ENCODE measurements at regions not wholly inside any gene's neighbourhood (a gene's known extent, or its start where the extent isn't known, plus 50 kb on each side); places are given as distances from the start of the nearest gene placed in this dataset.

DNA sequence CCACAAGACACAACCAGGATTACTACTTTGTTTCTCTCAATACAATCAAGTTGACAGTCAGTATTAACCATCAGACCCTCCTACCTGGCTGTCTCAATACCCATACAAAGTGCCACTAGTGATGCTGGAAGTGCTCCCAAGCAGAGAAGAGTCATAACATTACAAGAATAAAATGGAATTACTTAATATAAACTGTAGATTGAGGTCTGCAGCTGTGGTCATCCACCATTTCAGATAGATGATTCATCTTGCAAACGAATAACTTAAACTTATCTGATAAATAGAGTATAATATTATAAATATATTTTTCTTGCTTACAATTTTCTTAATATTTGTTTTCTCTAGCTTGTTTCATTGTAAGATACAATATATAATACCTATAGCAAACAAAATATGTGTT lies 1034.2 kb upstream of the PCDH10 start:
- intact Hi-C loops (cut with micrococcal nuclease; ENCODE audit: unreplicated experiment) (no loop called here), in situ Hi-C loops (cut with HindIII; ENCODE audit: extremely low pct_ligation_motif_present, low pct_unique_long_range_greater_than_20kb) (no loop called here)
- TF ChIP-seq SMAD1 (CRISPR knock-in tag; IDR thresholded peaks at IDR 0.05; ENCODE audit: borderline replicate concordance, low read depth) (no peak), RAD51 (IDR thresholded peaks at IDR 0.05; ENCODE audit: borderline replicate concordance) (no peak), PCBP2 (optimal IDR thresholded peaks at IDR 0.05; ENCODE audit: low read depth, low read length, poor library complexity, severe bottlenecking) (no peak), ZSCAN22 (CRISPR knock-in tag; IDR thresholded peaks at IDR 0.05) (no peak), PHF21A (CRISPR knock-in tag; IDR thresholded peaks at IDR 0.05) (no peak), U2AF1 (optimal IDR thresholded peaks at IDR 0.05; ENCODE audit: low read depth, low read length) (no peak), HNF4G (IDR thresholded peaks at IDR 0.05; ENCODE audit: borderline replicate concordance, low read depth, low read length) (no peak), HNF4G (CRISPR knock-in tag; IDR thresholded peaks at IDR 0.05; ENCODE audit: borderline replicate concordance, low read depth) (no peak), HOXA9 (CRISPR knock-in tag; IDR thresholded peaks at IDR 0.05; ENCODE audit: borderline replicate concordance) (no peak), ZBTB3 (CRISPR knock-in tag; IDR thresholded peaks at IDR 0.05; ENCODE audit: borderline replicate concordance, low read depth) (no peak), TSC22D2 (CRISPR knock-in tag; IDR thresholded peaks at IDR 0.05; ENCODE audit: borderline replicate concordance) (no peak), SPEN (CRISPR knock-in tag; IDR thresholded peaks at IDR 0.05; ENCODE audit: low read depth) (no peak)
- TF ChIP-seq, protein P1, sequence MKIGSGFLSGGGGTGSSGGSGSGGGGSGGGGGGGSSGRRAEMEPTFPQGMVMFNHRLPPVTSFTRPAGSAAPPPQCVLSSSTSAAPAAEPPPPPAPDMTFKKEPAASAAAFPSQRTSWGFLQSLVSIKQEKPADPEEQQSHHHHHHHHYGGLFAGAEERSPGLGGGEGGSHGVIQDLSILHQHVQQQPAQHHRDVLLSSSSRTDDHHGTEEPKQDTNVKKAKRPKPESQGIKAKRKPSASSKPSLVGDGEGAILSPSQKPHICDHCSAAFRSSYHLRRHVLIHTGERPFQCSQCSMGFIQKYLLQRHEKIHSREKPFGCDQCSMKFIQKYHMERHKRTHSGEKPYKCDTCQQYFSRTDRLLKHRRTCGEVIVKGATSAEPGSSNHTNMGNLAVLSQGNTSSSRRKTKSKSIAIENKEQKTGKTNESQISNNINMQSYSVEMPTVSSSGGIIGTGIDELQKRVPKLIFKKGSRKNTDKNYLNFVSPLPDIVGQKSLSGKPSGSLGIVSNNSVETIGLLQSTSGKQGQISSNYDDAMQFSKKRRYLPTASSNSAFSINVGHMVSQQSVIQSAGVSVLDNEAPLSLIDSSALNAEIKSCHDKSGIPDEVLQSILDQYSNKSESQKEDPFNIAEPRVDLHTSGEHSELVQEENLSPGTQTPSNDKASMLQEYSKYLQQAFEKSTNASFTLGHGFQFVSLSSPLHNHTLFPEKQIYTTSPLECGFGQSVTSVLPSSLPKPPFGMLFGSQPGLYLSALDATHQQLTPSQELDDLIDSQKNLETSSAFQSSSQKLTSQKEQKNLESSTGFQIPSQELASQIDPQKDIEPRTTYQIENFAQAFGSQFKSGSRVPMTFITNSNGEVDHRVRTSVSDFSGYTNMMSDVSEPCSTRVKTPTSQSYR (CRISPR knock-in tag; IDR thresholded peaks at IDR 0.05; ENCODE audit: borderline replicate concordance), result no peak
- TF ChIP-seq, protein P2, sequence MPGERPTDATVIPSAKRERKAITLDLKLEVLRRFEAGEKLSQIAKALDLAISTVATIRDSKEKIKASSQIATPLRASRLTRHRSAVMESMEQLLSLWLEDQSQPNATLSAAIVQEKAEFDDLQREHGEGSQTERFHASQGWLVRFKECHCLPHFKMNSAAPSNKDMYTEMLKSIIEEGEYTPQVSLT (CRISPR knock-in tag; IDR thresholded peaks at IDR 0.05; ENCODE audit: borderline replicate concordance, low read depth), result no peak
- TF ChIP-seq, protein P3, sequence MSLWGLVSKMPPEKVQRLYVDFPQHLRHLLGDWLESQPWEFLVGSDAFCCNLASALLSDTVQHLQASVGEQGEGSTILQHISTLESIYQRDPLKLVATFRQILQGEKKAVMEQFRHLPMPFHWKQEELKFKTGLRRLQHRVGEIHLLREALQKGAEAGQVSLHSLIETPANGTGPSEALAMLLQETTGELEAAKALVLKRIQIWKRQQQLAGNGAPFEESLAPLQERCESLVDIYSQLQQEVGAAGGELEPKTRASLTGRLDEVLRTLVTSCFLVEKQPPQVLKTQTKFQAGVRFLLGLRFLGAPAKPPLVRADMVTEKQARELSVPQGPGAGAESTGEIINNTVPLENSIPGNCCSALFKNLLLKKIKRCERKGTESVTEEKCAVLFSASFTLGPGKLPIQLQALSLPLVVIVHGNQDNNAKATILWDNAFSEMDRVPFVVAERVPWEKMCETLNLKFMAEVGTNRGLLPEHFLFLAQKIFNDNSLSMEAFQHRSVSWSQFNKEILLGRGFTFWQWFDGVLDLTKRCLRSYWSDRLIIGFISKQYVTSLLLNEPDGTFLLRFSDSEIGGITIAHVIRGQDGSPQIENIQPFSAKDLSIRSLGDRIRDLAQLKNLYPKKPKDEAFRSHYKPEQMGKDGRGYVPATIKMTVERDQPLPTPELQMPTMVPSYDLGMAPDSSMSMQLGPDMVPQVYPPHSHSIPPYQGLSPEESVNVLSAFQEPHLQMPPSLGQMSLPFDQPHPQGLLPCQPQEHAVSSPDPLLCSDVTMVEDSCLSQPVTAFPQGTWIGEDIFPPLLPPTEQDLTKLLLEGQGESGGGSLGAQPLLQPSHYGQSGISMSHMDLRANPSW (CRISPR knock-in tag; IDR thresholded peaks at IDR 0.05; ENCODE audit: borderline replicate concordance), result no peak
- TF ChIP-seq, protein P4, sequence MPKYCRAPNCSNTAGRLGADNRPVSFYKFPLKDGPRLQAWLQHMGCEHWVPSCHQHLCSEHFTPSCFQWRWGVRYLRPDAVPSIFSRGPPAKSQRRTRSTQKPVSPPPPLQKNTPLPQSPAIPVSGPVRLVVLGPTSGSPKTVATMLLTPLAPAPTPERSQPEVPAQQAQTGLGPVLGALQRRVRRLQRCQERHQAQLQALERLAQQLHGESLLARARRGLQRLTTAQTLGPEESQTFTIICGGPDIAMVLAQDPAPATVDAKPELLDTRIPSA (CRISPR knock-in tag; IDR thresholded peaks at IDR 0.05; ENCODE audit: borderline replicate concordance), result no peak
- Histone ChIP-seq H3K9ac (ENCODE audit: insufficient read depth, low read depth, low read length) (no peak overlapping the region), H3K27ac (ENCODE audit: extremely low read length, insufficient read depth, low read length) (no peak overlapping the region), H4K20me1 (ENCODE audit: insufficient read depth, low read length) (no peaks in the 10 kb centered on the region), H3K79me2 (ENCODE audit: insufficient read depth, low read length) (no peaks in the 10 kb centered on the region), H3K9me3 (ENCODE audit: low read length) (no peaks in the 10 kb centered on the region), H3K4me2 (ENCODE audit: low read depth, low read length) (no peak overlapping the region), H2AFZ (ENCODE audit: low read length) (no peak overlapping the region), H3K4me1 (ENCODE audit: insufficient read depth, low read length) (no peaks in the 10 kb centered on the region), H3K36me3 (replicated peaks in 1 of 2; ENCODE audit: control insufficient read depth in 1 of 2, insufficient read depth in 2 of 2, low read length in 2 of 2) (no peaks in the 10 kb centered on the region), H3K4me3 (replicated peaks in 1 of 3; ENCODE audit: insufficient read depth in 1 of 3, low read depth in 2 of 3, low read length in 3 of 3) (no peak overlapping the region), H3K27me3 (ENCODE audit: control insufficient read depth in 1 of 2, insufficient read depth in 2 of 2, low read length in 2 of 2) (no peaks in the 10 kb centered on the region)
- ATAC-seq (no peak), DNase-seq (ENCODE audit: low spot score) (no peak), FAIRE-seq (no peak)
- ChIA-PET POLR2A (no interaction called here), CTCF (ENCODE audit: low intra/inter-chr PET ratio, low total read pairs) (no interaction called here)
- no TSS peak for BruUV-seq (replicated peaks)
- WGBS (ENCODE audit: low lambda C conversion rate), result 0% methylated on average over 1 of the region's 1 CpG

Measured in HepG2 (cell line).